HG03565 (cell line): ENCODE measurements at regions not wholly inside any gene's neighbourhood (a gene's known extent, or its start where the extent isn't known, plus 50 kb on each side); places are given as distances from the start of the nearest gene placed in this dataset.

ENCODE experiments used
- ATAC-seq: cut with Tn5 transposase; IDR thresholded peaks from one replicate; pipeline ENCODE4 v1.9.1; 2021; ENCODE audit warnings: mild to moderate bottlenecking, moderate library complexity; ENCODE audit not compliant: unreplicated experiment

- no peak for ATAC-seq
Measured at GRCh38 chr6:121499666-121500065, 64.2 kb downstream of the GJA1 start.

GRCh38 chr6:121503589-121503991, 68.1 kb downstream of the GJA1 start:
- ATAC-seq, result no peak

GRCh38 chr6:121504227-121504626, 68.8 kb downstream of the GJA1 start:
- peak; percentile 67 for ATAC-seq

- no peak for ATAC-seq
Measured at GRCh38 chr6:121505284-121505683, 69.8 kb downstream of the GJA1 start.

- no peak for ATAC-seq
Measured at GRCh38 chr6:121506761-121507754, 71.6 kb downstream of the GJA1 start.

GRCh38 chr6:121510568-121511177, 75.2 kb downstream of the GJA1 start:
- no peak for ATAC-seq

- no peak for ATAC-seq
Measured at GRCh38 chr6:121515630-121516265, 80.3 kb downstream of the GJA1 start.

- ATAC-seq, result no peak
Measured at GRCh38 chr6:121516331-121516730, 80.9 kb downstream of the GJA1 start.

- ATAC-seq, result no peak
Measured at GRCh38 chr6:121520337-121521163, 85.1 kb downstream of the GJA1 start.

GRCh38 chr6:121521164-121521555, 85.7 kb downstream of the GJA1 start:
- ATAC-seq, result no peak

- ATAC-seq, result no peak
Measured at GRCh38 chr6:121522265-121522664, 86.8 kb downstream of the GJA1 start.

GRCh38 chr6:121522771-121523386, 87.4 kb downstream of the GJA1 start:
- no peak for ATAC-seq

GRCh38 chr6:121523628-121524027, 88.2 kb downstream of the GJA1 start:
- ATAC-seq, result no peak

GRCh38 chr6:121526282-121526681, 90.8 kb downstream of the GJA1 start:
- no peak for ATAC-seq

GRCh38 chr6:121531658-121532169, 96.3 kb downstream of the GJA1 start:
- no peak for ATAC-seq

GRCh38 chr6:121533321-121533841, 97.9 kb downstream of the GJA1 start:
- ATAC-seq, result no peak

- ATAC-seq, result no peak
Measured at GRCh38 chr6:121535777-121536176, 100.3 kb downstream of the GJA1 start.

- ATAC-seq, result no peak
Measured at GRCh38 chr6:121536345-121536744, 100.9 kb downstream of the GJA1 start.

- ATAC-seq, result no peak
Measured at GRCh38 chr6:121539439-121539838, 104.0 kb downstream of the GJA1 start.

- ATAC-seq, result no peak
Measured at GRCh38 chr6:121540210-121540609, 104.8 kb downstream of the GJA1 start.
